ENCODE measurements at regions not wholly inside any gene's neighbourhood (a gene's known extent, or its start where the extent isn't known, plus 50 kb on each side); places are given as distances from the start of the nearest gene placed in this dataset.
"Not testable (repeated sequence)": the region's sequence is repeated elsewhere in the genome, so short reads cannot be mapped to it uniquely, and the experiment has no call there.

GRCh38 chr5:62777081-62777480 lies 198.5 kb downstream of the LRRC70 start:
- not testable (repeated sequence) for DNase-seq (ENCODE audit: low read depth)

- not testable (repeated sequence) for DNase-seq (ENCODE audit: low read depth)
Measured at GRCh38 chr5:62776592-62776991, 198.0 kb downstream of the LRRC70 start.

DNA sequence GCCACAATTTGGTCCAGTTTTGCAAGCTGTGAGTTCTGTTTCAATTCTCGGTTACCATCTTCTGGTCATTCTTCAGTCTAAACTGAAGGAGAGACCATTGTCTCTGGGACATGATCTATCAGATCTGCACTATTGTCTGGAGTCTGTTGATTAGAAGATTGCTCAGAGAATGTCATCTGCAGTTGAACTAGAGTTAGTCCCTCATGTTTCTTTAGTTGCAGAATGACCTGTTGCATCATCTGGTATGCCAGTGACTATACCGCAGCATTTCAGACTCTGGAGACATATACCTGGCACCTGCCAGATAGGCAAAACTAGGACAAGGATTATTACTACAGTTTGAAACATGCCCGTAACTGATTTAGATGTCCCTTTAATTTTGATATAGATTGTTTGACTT lies 194.8 kb downstream of the LRRC70 start:
- no peak for DNase-seq (ENCODE audit: low read depth)

DNA sequence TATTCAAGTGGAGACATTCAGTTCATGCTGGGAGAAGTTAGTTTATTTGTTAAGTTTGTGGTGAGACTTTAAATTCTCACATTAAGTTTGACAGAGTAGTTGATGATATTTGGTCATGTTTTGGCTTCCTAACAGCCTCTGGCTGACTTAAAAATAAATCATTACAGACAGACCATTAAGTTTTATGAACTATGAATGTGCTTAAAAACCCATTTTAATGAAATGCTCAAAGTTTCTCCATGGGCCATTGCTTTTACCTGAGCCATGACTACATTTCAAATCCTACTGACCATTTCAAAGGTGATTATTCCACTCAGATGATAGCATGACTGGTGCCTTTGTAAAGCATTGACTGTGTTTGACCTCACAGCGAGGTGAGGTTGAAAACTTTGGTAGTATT lies 192.7 kb downstream of the LRRC70 start:
- DNase-seq (ENCODE audit: low read depth): no peak

DNA sequence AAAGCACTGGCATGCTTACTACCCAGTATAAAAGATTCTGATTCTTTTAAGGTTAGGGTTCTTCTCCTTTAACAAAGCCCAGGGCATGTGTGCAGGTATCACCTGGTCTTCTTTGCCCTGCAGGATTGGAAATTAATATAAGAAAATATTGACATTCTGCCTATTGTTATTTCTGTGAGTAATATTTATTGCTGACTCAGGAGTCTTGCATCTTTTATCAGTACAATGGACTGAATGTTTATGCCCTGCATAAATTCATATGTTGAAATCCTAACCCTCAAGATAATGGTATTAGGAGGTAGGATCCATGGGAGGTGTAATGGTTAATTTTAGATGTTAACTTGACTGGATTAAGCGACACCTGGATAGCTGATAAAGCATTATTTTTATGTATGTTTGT lies 189.0 kb downstream of the LRRC70 start:
- DNase-seq (ENCODE audit: low read depth): no peak

- DNase-seq (ENCODE audit: low read depth): no peak
Measured at GRCh38 chr5:62767077-62767476, 188.5 kb downstream of the LRRC70 start.

DNA sequence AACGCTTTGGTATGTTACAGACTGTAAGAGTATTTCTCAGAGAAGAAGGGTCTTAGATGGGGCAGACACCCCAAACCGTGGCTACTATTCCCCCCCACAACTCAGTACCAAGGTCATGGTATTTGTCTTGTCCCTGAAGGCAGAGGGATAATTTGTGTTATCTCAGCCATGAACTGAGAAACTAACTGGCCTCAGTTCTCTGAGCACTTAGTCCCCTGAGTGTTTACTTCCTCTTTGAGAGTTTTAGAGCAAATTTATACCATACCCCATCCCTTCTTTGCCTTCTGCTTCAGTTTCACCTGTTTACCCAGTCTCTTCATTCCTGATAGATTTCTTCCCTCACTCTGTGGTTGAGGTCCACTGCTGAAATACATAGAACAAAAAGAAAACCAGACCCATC lies 183.9 kb downstream of the LRRC70 start:
- DNase-seq (ENCODE audit: low read depth): no peak

- not testable (repeated sequence) for DNase-seq (ENCODE audit: low read depth)
Measured at GRCh38 chr5:62757686-62758085, 179.1 kb downstream of the LRRC70 start.

DNA sequence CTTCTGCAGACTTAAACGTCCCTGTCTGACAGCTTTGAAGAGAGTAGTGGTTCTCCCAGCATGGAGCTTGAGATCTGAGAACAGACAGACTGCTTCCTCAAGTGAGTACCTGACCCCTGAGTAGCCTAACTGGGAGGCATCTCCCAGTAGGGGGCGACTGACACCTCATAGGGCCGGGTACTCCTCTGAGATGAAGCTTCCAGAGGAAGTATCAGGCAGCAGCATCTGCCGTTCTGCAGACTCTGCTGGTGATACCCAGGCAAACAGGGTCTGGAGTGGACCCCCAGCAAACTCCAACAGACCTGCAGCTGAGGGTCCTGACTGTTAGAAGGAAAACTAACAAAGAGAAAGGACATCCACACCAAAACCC lies 174.4 kb downstream of the LRRC70 start:
- DNase-seq (ENCODE audit: low read depth): not testable (repeated sequence)

GRCh38 chr5:62752056-62752997 lies 173.7 kb downstream of the LRRC70 start:
- not testable (repeated sequence) for DNase-seq (ENCODE audit: low read depth)

DNA sequence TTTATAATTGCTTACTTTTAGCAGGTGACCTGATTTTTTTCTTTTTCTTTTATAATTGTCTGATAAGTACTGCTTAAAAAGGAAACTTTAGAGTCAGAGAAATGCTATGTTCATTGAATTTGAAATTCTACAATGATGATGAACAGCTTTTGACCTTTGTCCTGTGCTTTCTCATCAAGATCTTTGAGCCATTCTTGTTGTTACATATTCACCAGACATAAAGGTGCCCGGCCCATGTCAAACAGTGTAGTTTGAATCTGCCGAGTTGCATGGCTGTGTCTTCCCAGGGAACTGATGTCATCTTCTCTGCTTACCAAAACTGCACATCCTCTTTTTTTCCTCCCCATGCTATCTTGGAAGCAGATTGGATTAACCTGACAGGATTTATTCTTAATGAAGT lies 163.6 kb downstream of the LRRC70 start:
- DNase-seq (ENCODE audit: low read depth): no peak

DNA sequence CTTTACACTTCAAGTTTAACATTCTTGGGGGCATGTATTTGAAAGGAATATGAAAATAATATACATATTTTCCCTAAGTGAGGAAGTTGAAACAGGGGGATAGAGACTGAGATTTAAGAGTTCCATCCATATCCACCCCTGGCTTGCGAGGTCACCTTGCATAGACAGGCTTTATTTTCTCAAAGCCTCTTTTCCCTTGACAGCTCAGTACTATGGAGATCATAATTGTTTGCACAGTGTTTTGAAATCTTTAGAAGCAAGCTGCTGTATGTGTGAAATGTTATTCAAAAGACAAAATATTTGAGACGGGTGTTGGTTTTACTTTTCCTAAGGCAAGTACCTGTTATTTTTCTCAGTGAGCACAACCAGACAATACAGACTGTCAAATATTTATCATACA lies 163.1 kb downstream of the LRRC70 start:
- DNase-seq (ENCODE audit: low read depth): no peak

DNA sequence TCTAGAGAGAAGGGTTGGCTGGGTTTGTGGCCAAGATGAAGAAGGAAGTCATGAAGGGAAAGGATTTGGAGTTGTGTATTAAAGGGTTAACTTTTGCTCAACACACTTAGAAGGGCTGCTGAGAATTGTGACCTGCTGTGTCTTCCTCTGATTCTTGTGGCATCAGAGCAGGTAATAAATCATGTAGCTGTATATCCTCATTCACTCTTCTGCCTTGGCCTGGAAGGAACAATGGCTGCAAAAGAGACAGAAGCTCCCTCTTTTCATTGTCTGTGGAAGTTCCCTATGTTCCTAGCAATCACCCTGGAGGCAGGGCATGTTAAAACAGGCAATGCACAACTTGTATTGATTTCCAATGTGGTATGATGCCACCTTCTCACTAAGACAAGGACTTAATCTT lies 159.1 kb downstream of the LRRC70 start:
- DNase-seq (ENCODE audit: low read depth): no peak

- no peak for DNase-seq (ENCODE audit: low read depth)
Measured at GRCh38 chr5:62732677-62733121, 154.1 kb downstream of the LRRC70 start.

DNA sequence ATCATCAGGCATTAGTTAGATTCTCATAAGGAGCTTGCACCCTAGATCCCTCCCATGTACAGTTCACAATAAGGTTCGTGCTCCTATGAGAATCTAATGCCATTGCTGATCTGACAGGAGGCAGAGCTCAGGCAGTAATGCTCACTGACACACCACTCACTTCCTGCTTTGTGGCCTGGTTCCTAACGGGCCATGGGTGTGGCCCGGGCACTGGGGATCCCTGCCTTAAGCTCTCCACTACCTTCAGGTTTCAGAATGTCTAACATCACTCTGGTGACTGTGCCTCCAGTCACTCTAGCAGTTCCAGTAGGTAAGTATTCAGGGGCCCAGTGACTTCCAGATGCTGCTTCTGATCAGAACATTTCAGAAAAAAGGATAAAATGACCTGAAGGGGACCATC lies 152.4 kb downstream of the LRRC70 start:
- no peak for DNase-seq (ENCODE audit: low read depth)

DNA sequence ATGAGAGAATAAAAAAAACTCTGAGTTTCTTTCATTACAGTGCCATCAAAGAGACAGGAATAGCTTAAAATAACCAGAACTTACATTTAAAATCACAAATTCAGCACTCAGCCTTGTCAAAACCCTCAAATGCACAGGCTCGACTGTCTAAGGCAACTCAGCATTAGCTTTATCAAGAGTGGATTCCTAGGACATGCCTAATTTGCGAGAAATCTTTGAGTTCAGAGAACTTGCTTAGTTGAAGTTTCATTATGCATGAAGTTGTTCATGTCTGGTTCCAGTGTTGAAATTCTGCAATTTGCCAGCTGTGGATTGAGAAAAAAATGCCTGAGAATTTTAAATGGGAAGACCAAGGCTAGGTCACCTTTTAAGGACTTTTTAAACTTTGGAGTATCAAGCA lies 151.1 kb downstream of the LRRC70 start:
- no peak for DNase-seq (ENCODE audit: low read depth)

DNA sequence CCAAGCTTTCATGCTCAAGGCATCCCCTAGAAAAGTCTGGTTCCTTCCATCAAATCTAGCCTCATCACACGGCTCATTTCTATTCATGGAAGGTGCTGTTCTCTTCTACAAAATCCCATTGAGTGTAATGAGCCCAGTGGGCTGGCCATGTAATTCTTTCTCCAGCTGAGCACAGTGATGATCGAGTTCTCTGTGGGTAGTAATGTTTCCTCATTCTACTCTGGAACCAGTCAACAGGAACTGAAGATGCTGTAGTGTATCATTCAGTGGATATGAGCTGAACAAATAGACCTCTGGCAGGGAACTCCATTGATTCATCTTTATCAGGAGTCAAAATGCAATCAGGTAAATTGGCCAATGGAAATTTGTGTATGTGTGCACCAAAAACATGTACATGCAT lies 149.2 kb downstream of the LRRC70 start:
- no peak for DNase-seq (ENCODE audit: low read depth)

- DNase-seq (ENCODE audit: low read depth): no peak
Measured at GRCh38 chr5:62727184-62727583, 148.6 kb downstream of the LRRC70 start.

DNA sequence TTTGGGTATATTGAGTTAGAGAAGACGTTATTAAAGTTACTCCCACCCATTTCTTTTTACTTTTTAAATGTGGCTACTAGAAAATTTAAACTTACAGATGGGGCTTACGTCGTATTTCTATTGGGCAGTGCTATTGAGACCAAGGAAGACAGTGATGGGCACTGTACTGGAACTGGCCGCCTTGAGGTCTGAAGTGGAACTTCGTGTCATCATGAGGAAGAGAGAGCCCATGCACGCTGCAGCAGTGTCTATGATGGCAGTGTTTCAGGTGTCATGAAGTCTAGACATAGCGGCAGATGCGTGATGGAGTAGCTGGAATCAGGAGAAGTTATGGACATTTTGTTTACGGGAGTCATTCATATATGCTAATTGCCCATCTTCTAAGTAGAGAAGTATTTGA lies 143.7 kb downstream of the LRRC70 start:
- no peak for DNase-seq (ENCODE audit: low read depth)

DNA sequence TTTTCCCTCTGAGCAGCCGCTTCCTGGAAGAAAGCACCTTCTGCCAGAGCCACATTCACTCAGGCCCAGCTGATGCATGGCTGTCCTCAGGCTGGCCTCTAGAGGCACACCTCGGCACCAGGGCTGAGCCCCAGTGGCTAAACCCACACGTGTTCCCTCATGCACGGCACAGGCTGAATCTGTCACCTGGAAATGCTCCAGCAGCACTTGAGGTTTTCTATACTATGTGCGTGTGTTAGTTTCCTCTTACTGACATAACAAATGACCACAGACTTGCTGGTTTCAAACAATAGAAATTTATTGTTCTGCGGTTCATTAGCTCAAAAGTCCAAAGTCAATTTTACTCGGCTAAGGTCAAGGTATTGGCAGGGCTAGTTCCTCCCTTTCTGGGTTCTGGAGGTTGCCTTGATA lies 141.4 kb downstream of the LRRC70 start:
- no peak for DNase-seq (ENCODE audit: low read depth)

GRCh38 chr5:62719061-62719720 lies 140.6 kb downstream of the LRRC70 start:
- DNase-seq (ENCODE audit: low read depth): no peak

- no peak for DNase-seq (ENCODE audit: low read depth)
Measured at GRCh38 chr5:62718324-62718723, 139.7 kb downstream of the LRRC70 start.

GRCh38 chr5:62717301-62717933 lies 138.8 kb downstream of the LRRC70 start:
- DNase-seq (ENCODE audit: low read depth): no peak

Data from GM04503 (cell line).